HepG2 (cell line): ENCODE measurements at regions not wholly inside any gene's neighbourhood (a gene's known extent, or its start where the extent isn't known, plus 50 kb on each side); places are given as distances from the start of the nearest gene placed in this dataset.

Experiments used
- ATAC-seq: fragments of 200-7000 bp; cut with Tn5 transposase; 3 replicates; pipeline ENCODE4 v1.9.1; 2020; ENCODE audit warnings: mild to moderate bottlenecking, moderate library complexity
- BruUV-seq: library from RNA; stranded (reverse); fragments of 400-500 nt; replicated peaks from 2 replicates; lab custom pipeline; 2021; lab: Mats Ljungman, UMichigan
- CTCF ChIA-PET: fragments of 300-600 bp; formaldehyde crosslinking; extraction: SDS; loops from one replicate; lab custom pipeline; 2021; ENCODE audit warnings: low total read pairs, inconsistent platforms, low intra/inter-chr PET ratio; lab: Yijun Ruan, JAX
- POLR2A ChIA-PET: fragments of 350-600 bp; sonication (Branson Sonifier 250); formaldehyde crosslinking; loops from one replicate; lab custom pipeline; 2020; ENCODE audit warnings: antibody characterized with exemption, inconsistent platforms; lab: Yijun Ruan, JAX
- DNase-seq: peaks from one replicate; pipeline ENCODE4 v3.0.0-alpha.2; 2015; ENCODE audit warnings: low spot score
- FAIRE-seq: peaks from 3 replicates; lab custom pipeline; 2011; peaks lifted over from hg19 to GRCh38; lab: Jason Lieb, UNC
- H2AFZ ChIP-seq: one replicate; pipeline ENCODE4 v1.6.1; 2011; ENCODE audit warnings: low read length, inconsistent platforms
- H3K27ac ChIP-seq: fragments of 300-600 bp; 3 replicates; pipeline ENCODE4 v1.8.0; 2011; ENCODE audit warnings: mixed run types, mild to moderate bottlenecking, mixed read lengths, low read length, inconsistent platforms; ENCODE audit not compliant: insufficient read depth; ENCODE audit errors: extremely low read length
- H3K27me3 ChIP-seq, 2 experiments: fragments of 200-600 bp in 1 of 2; 2 replicates in 1 of 2; 3 replicates in 1 of 2; pipeline versions ENCODE4 v1.6.0 to v1.8.0; 2011; ENCODE audit warnings: low read length in 2 of 2, mild to moderate bottlenecking in 2 of 2, moderate library complexity in 2 of 2, inconsistent platforms in 1 of 2; ENCODE audit not compliant: insufficient read depth in 2 of 2, control insufficient read depth in 1 of 2
- H3K36me3 ChIP-seq, 2 experiments: fragments of 200-600 bp in 1 of 2; replicated peaks in 1 of 2; 2 replicates in 1 of 2; 3 replicates in 1 of 2; pipeline versions ENCODE4 v1.5.1 to v1.8.0; 2011; ENCODE audit warnings: low read length in 2 of 2, inconsistent platforms in 1 of 2; ENCODE audit not compliant: insufficient read depth in 2 of 2, control insufficient read depth in 1 of 2
- H3K4me1 ChIP-seq: 2 replicates; pipeline ENCODE4 v1.5.1; 2012; ENCODE audit warnings: low read length, inconsistent platforms; ENCODE audit not compliant: insufficient read depth
- H3K4me2 ChIP-seq: 2 replicates; pipeline ENCODE4 v1.6.0; 2011; ENCODE audit warnings: low read depth, low read length, inconsistent platforms
- H3K4me3 ChIP-seq, 3 experiments: fragments of 200-600 bp in 1 of 3; sonication (generic), shearing (Covaris generic) in 1 of 3; replicated peaks in 1 of 3; 2 replicates each; pipeline ENCODE4 v1.5.1; 2011 to 2016; ENCODE audit warnings: low read length in 3 of 3, inconsistent platforms in 2 of 3, low read depth in 2 of 3, mild to moderate bottlenecking in 2 of 3, control low read depth in 1 of 3, mixed read lengths in 1 of 3; ENCODE audit not compliant: insufficient read depth in 1 of 3
- H3K79me2 ChIP-seq: one replicate; pipeline ENCODE4 v1.6.1; 2011; ENCODE audit warnings: low read length, inconsistent platforms; ENCODE audit not compliant: insufficient read depth
- H3K9ac ChIP-seq: 2 replicates; pipeline ENCODE4 v1.6.0; 2011; ENCODE audit warnings: mild to moderate bottlenecking, low read depth, low read length, inconsistent platforms; ENCODE audit not compliant: insufficient read depth
- H3K9me3 ChIP-seq: 2 replicates; pipeline ENCODE4 v1.5.1; 2012; ENCODE audit warnings: mild to moderate bottlenecking, low read length
- H4K20me1 ChIP-seq: 2 replicates; pipeline ENCODE4 v1.6.0; 2011; ENCODE audit warnings: inconsistent platforms, mild to moderate bottlenecking, low read length, moderate library complexity; ENCODE audit not compliant: insufficient read depth
- FIP1L1 ChIP-seq: fragments of 200-400 bp; formaldehyde crosslinking; IDR thresholded peaks from 2 replicates; pipeline ENCODE4 v1.6.1; 2018; ENCODE audit warnings: low read depth, mild to moderate bottlenecking, low read length, moderate library complexity, borderline replicate concordance; ENCODE audit not compliant: insufficient read depth
- GLI4 ChIP-seq: sonication (generic); formaldehyde crosslinking; IDR thresholded peaks from 2 replicates; pipeline ENCODE4 v1.5.1; 2020; ENCODE audit warnings: missing genetic modification reagents, mild to moderate bottlenecking, moderate library complexity, borderline replicate concordance
- GLMP ChIP-seq: sonication (generic); formaldehyde crosslinking; IDR thresholded peaks from 2 replicates; pipeline ENCODE4 v1.9.0; 2021; ENCODE audit warnings: missing genetic modification reagents, mild to moderate bottlenecking, borderline replicate concordance
- ISL2 ChIP-seq: sonication (generic); formaldehyde crosslinking; IDR thresholded peaks from 2 replicates; pipeline ENCODE4 v1.5.0; 2020; ENCODE audit warnings: missing genetic modification reagents
- KDM1A ChIP-seq: IDR thresholded peaks from 2 replicates; pipeline ENCODE4 v1.6.1; 2016; ENCODE audit warnings: missing compliant biosample characterization
- KLF9 ChIP-seq: IDR thresholded peaks from 2 replicates; pipeline ENCODE4 v1.6.1; 2016; ENCODE audit warnings: low read depth
- NR3C1 ChIP-seq: sonication (generic); formaldehyde crosslinking; IDR thresholded peaks from 2 replicates; pipeline ENCODE4 v1.4.0; 2020; ENCODE audit warnings: missing genetic modification reagents
- PPARG ChIP-seq: conservative IDR thresholded peaks from 2 replicates; pipeline ENCODE4 v1.6.1; 2016; ENCODE audit warnings: missing biosample characterization, missing genetic modification reagents
- RBAK ChIP-seq: sonication (generic); formaldehyde crosslinking; IDR thresholded peaks from 2 replicates; pipeline ENCODE4 v1.5.1; 2020; ENCODE audit warnings: mild to moderate bottlenecking, missing genetic modification reagents
- SNAPC5 ChIP-seq: sonication (generic); formaldehyde crosslinking; IDR thresholded peaks from 2 replicates; pipeline ENCODE4 v1.8.1; 2023; ENCODE audit warnings: mild to moderate bottlenecking, missing genetic modification reagents, borderline replicate concordance
- TOE1 ChIP-seq: sonication (generic); formaldehyde crosslinking; IDR thresholded peaks from 2 replicates; pipeline ENCODE4 v1.4.0; 2020; ENCODE audit warnings: mild to moderate bottlenecking, missing genetic modification reagents
- ZBTB7B ChIP-seq: sonication (generic); formaldehyde crosslinking; IDR thresholded peaks from 2 replicates; pipeline ENCODE4 v1.4.0; 2020; ENCODE audit warnings: missing genetic modification reagents
- ZNF460 ChIP-seq: sonication (generic); formaldehyde crosslinking; IDR thresholded peaks from 2 replicates; pipeline ENCODE4 v1.5.1; 2020; ENCODE audit warnings: missing genetic modification reagents, mild to moderate bottlenecking, borderline replicate concordance
- ZNF576 ChIP-seq: sonication (generic); formaldehyde crosslinking; IDR thresholded peaks from 2 replicates; pipeline ENCODE4 v1.4.0; 2020; ENCODE audit warnings: mild to moderate bottlenecking, missing genetic modification reagents
- ZNF703 ChIP-seq: sonication (generic); formaldehyde crosslinking; IDR thresholded peaks from 2 replicates; pipeline ENCODE4 v1.5.1; 2020; ENCODE audit warnings: missing genetic modification reagents, mild to moderate bottlenecking, moderate library complexity, borderline replicate concordance
- WGBS: methylation state at CpG from one replicate; pipeline ENCODE4 v1.1.6; 2017; ENCODE audit warnings: low lambda C conversion rate; 5-methylcytosine and 5-hydroxymethylcytosine counted together
- in situ Hi-C: cut with HindIII; loops from 2 replicates; pipeline ENCODE4 v1.10.0; 2017; ENCODE audit warnings: low pct_unique_long_range_greater_than_20kb; ENCODE audit not compliant: extremely low pct_ligation_motif_present
- intact Hi-C: fragments of 100-400 bp; cut with micrococcal nuclease; formaldehyde crosslinking; loops from one replicate; pipeline ENCODE4 v1.10.0; 2022; ENCODE audit not compliant: unreplicated experiment

- no peak for TF ChIP-seq PPARG
Measured at GRCh38 chr13:53856573-53857195, 828.1 kb downstream of the OLFM4 start (continued).

GRCh38 chr13:53863520-53863919 is 834.9 kb downstream of the OLFM4 start:
- Histone ChIP-seq H3K27ac (no peak overlapping the region), H3K36me3 (no peaks in the 10 kb centered on the region), H3K4me1 (no peaks in the 10 kb centered on the region), H3K9me3 (peaks cover 71% of the 10 kb centered on the region), H3K4me2 (no peak overlapping the region), H3K79me2 (no peaks in the 10 kb centered on the region), H4K20me1 (no peaks in the 10 kb centered on the region), H3K27me3 (no peaks in the 10 kb centered on the region), H3K4me3 (no peak overlapping the region), H2AFZ (no peak overlapping the region), H3K9ac (no peak overlapping the region)
- ATAC-seq (no peak), FAIRE-seq (no peak), DNase-seq (no peak)
- in situ Hi-C loops (no loop called here), intact Hi-C loops (no loop called here)
- TF ChIP-seq KLF9 (no peak), GLI4 (CRISPR knock-in tag) (no peak), RBAK (no peak), ZNF703 (CRISPR knock-in tag) (no peak), FIP1L1 (no peak), ISL2 (CRISPR knock-in tag) (no peak), SNAPC5 (CRISPR knock-in tag) (no peak), NR3C1 (CRISPR knock-in tag) (no peak), GLMP (CRISPR knock-in tag) (no peak), KDM1A (CRISPR knock-in tag) (no peak), ZBTB7B (CRISPR knock-in tag) (no peak), ZNF576 (CRISPR knock-in tag) (no peak), ZNF460 (CRISPR knock-in tag) (no peak), TOE1 (CRISPR knock-in tag) (no peak)
- CTCF ChIA-PET, result no interaction called here
- no TSS peak for BruUV-seq
- 17% methylated on average over 1 of the region's 1 CpG for WGBS
- POLR2A ChIA-PET, result no interaction called here
